ENCODE measurements at regions not wholly inside any gene's neighbourhood (a gene's known extent, or its start where the extent isn't known, plus 50 kb on each side); places are given as distances from the start of the nearest gene placed in this dataset.

DNA sequence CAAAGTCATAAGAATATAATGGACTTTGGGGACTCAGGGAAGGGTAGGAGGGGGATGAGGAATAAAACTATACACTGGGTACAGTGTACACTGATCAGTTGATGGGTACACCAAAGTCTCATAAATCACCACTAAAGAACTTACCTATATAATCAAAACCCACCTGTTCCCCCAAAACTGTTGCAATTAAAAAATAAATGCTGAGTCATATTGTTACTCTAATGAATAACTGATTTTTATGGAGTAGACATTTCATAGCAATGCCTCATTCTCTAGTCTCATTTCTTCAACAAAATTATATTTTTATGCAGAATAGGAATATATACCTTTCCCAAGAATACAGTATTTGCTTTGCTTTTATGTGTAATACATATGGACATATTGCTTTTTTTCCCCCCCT, 181.2 kb downstream of the ST6GAL2 start:
- no peak overlapping the region for H3K27ac Mint-ChIP-seq (ENCODE audit: unreplicated experiment)
- H3K27me3 Mint-ChIP-seq (ENCODE audit: unreplicated experiment): no peaks in the 10 kb centered on the region
- no peaks in the 10 kb centered on the region for H3K9me3 Mint-ChIP-seq (ENCODE audit: unreplicated experiment)
- H3K4me1 Mint-ChIP-seq (ENCODE audit: unreplicated experiment): no peaks in the 10 kb centered on the region
- no peak overlapping the region for H3K4me3 Mint-ChIP-seq (ENCODE audit: unreplicated experiment)
- H3K36me3 Mint-ChIP-seq (ENCODE audit: low read depth, unreplicated experiment): no peaks in the 10 kb centered on the region
- DNase-seq (ENCODE audit: low spot score): no peak
- TF ChIP-seq, protein P1, sequence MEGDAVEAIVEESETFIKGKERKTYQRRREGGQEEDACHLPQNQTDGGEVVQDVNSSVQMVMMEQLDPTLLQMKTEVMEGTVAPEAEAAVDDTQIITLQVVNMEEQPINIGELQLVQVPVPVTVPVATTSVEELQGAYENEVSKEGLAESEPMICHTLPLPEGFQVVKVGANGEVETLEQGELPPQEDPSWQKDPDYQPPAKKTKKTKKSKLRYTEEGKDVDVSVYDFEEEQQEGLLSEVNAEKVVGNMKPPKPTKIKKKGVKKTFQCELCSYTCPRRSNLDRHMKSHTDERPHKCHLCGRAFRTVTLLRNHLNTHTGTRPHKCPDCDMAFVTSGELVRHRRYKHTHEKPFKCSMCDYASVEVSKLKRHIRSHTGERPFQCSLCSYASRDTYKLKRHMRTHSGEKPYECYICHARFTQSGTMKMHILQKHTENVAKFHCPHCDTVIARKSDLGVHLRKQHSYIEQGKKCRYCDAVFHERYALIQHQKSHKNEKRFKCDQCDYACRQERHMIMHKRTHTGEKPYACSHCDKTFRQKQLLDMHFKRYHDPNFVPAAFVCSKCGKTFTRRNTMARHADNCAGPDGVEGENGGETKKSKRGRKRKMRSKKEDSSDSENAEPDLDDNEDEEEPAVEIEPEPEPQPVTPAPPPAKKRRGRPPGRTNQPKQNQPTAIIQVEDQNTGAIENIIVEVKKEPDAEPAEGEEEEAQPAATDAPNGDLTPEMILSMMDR (IDR thresholded peaks at IDR 0.05; ENCODE audit: unreplicated experiment): no peak

DNA sequence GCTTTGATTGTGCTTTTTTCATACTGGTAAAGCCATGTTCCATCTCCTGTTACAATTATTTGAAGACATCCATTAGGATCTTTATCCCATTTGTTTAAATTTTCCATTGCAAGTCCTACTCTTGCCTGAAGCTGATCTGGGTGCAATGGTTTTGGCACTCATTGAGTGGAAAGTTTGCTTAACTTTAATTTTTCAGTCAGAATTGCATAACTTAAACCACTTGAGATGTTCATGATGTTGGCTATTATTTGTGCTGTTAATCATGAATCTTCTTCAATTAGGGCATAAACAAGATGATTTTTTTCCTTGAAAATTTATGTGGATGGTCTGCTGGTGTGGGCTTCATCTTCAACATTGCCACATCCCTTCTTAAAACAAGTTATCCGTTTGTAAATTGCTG, 180.1 kb downstream of the ST6GAL2 start:
- no peak for DNase-seq (ENCODE audit: low spot score)
- no peak overlapping the region for H3K4me3 Mint-ChIP-seq (ENCODE audit: unreplicated experiment)
- H3K9me3 Mint-ChIP-seq (ENCODE audit: unreplicated experiment): no peaks in the 10 kb centered on the region
- H3K36me3 Mint-ChIP-seq (ENCODE audit: low read depth, unreplicated experiment): no peaks in the 10 kb centered on the region
- no peaks in the 10 kb centered on the region for H3K27me3 Mint-ChIP-seq (ENCODE audit: unreplicated experiment)
- no peaks in the 10 kb centered on the region for H3K4me1 Mint-ChIP-seq (ENCODE audit: unreplicated experiment)
- no peak overlapping the region for H3K27ac Mint-ChIP-seq (ENCODE audit: unreplicated experiment)
- TF ChIP-seq, protein P1 (IDR thresholded peaks at IDR 0.05; ENCODE audit: unreplicated experiment): no peak

DNA sequence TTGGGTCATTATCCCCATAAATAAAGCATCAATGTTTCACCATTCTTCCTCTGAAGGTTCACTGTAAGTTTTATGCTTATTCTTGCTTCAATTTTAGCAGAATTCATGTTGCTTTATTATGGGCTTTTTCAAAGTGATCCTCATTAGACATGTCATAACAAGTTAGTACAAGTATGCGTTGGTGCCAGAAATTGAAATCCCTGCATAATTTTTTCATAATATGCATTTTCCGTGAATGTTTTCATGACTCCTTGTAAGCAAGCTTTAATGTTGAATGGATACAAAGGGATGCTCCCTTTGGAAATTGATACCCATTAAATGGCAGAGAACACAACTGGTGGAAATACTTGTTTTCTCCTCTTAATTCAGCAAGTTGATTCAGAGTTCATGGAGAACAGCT, 179.7 kb downstream of the ST6GAL2 start:
- TF ChIP-seq, protein P1 (IDR thresholded peaks at IDR 0.05; ENCODE audit: unreplicated experiment): no peak
- DNase-seq (ENCODE audit: low spot score): no peak
- Mint-ChIP-seq H3K27me3 (ENCODE audit: unreplicated experiment) (no peaks in the 10 kb centered on the region), H3K4me1 (ENCODE audit: unreplicated experiment) (no peaks in the 10 kb centered on the region), H3K36me3 (ENCODE audit: low read depth, unreplicated experiment) (no peaks in the 10 kb centered on the region), H3K4me3 (ENCODE audit: unreplicated experiment) (no peak overlapping the region), H3K27ac (ENCODE audit: unreplicated experiment) (no peak overlapping the region), H3K9me3 (ENCODE audit: unreplicated experiment) (no peaks in the 10 kb centered on the region)

DNA sequence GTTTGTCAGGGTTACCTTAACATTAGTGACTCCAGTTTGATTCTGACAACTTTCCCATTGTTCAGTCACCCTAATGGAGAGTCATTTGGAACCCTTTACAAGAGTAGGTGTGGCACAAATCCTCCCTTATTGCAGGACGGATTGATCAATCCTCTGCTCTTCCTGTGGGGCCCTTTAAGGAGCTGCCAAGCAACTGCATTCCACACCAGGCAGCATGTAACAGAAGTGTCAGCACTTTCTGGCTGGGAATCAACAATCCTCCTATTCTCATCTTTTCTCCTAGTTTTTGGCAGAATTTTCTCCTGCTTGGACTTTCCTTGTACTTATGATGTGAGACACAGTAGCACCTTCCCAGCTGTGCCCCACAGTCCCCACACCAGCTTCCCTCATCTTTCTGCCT, 177.8 kb downstream of the ST6GAL2 start:
- Mint-ChIP-seq H3K36me3 (ENCODE audit: low read depth, unreplicated experiment) (peaks cover 7% of the 10 kb centered on the region), H3K27ac (ENCODE audit: unreplicated experiment) (no peak overlapping the region), H3K27me3 (ENCODE audit: unreplicated experiment) (no peaks in the 10 kb centered on the region), H3K9me3 (ENCODE audit: unreplicated experiment) (no peaks in the 10 kb centered on the region), H3K4me3 (ENCODE audit: unreplicated experiment) (no peak overlapping the region), H3K4me1 (ENCODE audit: unreplicated experiment) (no peaks in the 10 kb centered on the region)
- DNase-seq (ENCODE audit: low spot score): no peak
- TF ChIP-seq, protein P1 (IDR thresholded peaks at IDR 0.05; ENCODE audit: unreplicated experiment): no peak

DNA sequence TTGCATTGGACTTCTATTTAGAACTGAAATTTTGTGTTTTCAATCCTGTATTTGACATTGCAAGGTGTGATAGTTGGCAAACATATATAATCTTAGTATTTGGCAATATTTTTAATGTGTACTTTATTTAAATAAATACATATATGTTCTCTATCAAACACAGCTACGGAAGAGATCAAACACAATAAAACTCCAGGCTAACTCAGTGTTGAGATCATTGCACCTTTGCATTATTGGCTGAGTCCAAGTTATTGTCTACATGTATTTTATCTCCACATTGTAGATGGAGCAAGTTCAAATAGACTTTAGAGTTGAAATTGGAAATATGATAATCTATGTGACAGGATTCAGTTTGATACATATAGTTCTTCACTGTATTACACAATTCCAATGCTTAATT, 176.7 kb downstream of the ST6GAL2 start:
- no peak overlapping the region for H3K27ac Mint-ChIP-seq (ENCODE audit: unreplicated experiment)
- H3K27me3 Mint-ChIP-seq (ENCODE audit: unreplicated experiment): no peaks in the 10 kb centered on the region
- H3K9me3 Mint-ChIP-seq (ENCODE audit: unreplicated experiment): no peaks in the 10 kb centered on the region
- TF ChIP-seq, protein P1 (IDR thresholded peaks at IDR 0.05; ENCODE audit: unreplicated experiment): no peak
- no peaks in the 10 kb centered on the region for H3K4me1 Mint-ChIP-seq (ENCODE audit: unreplicated experiment)
- DNase-seq (ENCODE audit: low spot score): no peak
- no peak overlapping the region for H3K4me3 Mint-ChIP-seq (ENCODE audit: unreplicated experiment)
- H3K36me3 Mint-ChIP-seq (ENCODE audit: low read depth, unreplicated experiment): peaks cover 11% of the 10 kb centered on the region

Measured in endothelial cell (in vitro differentiated cells).